NT2/D1 (cell line): ENCODE measurements at regions not wholly inside any gene's neighbourhood (a gene's known extent, or its start where the extent isn't known, plus 50 kb on each side); places are given as distances from the start of the nearest gene placed in this dataset.

Experiments
- YY1 ChIP-seq: IDR thresholded peaks from 2 replicates; pipeline ENCODE4 v1.6.1; 2011; ENCODE audit not compliant: insufficient read length, insufficient read depth
- ZNF274 ChIP-seq: IDR thresholded peaks from 2 replicates; pipeline ENCODE4 v1.6.1; 2011; ENCODE audit warnings: mild to moderate bottlenecking, low read depth, low read length

- TF ChIP-seq YY1, result no peak
- no peak for TF ChIP-seq ZNF274
Observed at GRCh38 chr5:38648703-38649291, 92.4 kb upstream of the LIFR start.
